K562 (cell line): ENCODE measurements at regions not wholly inside any gene's neighbourhood (a gene's known extent, or its start where the extent isn't known, plus 50 kb on each side); places are given as distances from the start of the nearest gene placed in this dataset.

Source experiments
- ATAC-seq: fragments of 200-7000 bp; cut with Tn5 transposase; 3 replicates; pipeline ENCODE4 v1.9.1; 2020; ENCODE audit warnings: moderate library complexity
- BruUV-seq: library from RNA; stranded (reverse); fragments of 400-500 nt; replicated peaks from 2 replicates; lab custom pipeline; 2021; lab: Mats Ljungman, UMichigan
- CTCF ChIA-PET: fragments of 300-600 bp; formaldehyde crosslinking; extraction: SDS; loops from one replicate; lab custom pipeline; 2021; ENCODE audit warnings: low intra/inter-chr PET ratio; lab: Yijun Ruan, JAX
- POLR2A ChIA-PET: fragments of 300-600, 350-650 bp; sonication (Branson Sonifier 250); formaldehyde crosslinking; extraction: SDS; loops from one replicate; lab custom pipeline; 2021; ENCODE audit warnings: antibody characterized with exemption, inconsistent platforms; lab: Yijun Ruan, JAX
- DNase-seq, 4 experiments: peaks; one replicate each; pipeline versions ENCODE4 v3.0.0 to v3.0.0-alpha.2; 2011 to 2018; ENCODE audit warnings: low spot score in 3 of 4, mixed read lengths in 3 of 4; ENCODE audit errors: extremely low read depth in 1 of 4
- FAIRE-seq: peaks from 2 replicates; lab custom pipeline; 2011; peaks lifted over from hg19 to GRCh38; lab: Jason Lieb, UNC
- H2AFZ ChIP-seq: 2 replicates; pipeline ENCODE4 v1.6.0; 2011; ENCODE audit warnings: low read depth, low read length, control low read depth, inconsistent platforms
- H3K27ac ChIP-seq: fragments of 200-600 bp; 3 replicates; pipeline ENCODE4 v1.8.0; 2011; ENCODE audit warnings: low read depth, mild to moderate bottlenecking, control low read depth, inconsistent platforms, low read length, moderate library complexity, mixed read lengths; ENCODE audit errors: extremely low read depth
- H3K27me3 ChIP-seq, 2 experiments: fragments of 300-600 bp in 1 of 2; 2 replicates in 1 of 2; 3 replicates in 1 of 2; pipeline versions ENCODE4 v1.6.0 to v1.8.0; 2011; ENCODE audit warnings: inconsistent platforms in 2 of 2, low read length in 2 of 2, mild to moderate bottlenecking in 1 of 2, mixed read lengths in 1 of 2, moderate library complexity in 1 of 2; ENCODE audit not compliant: control insufficient read depth in 2 of 2, insufficient read depth in 2 of 2
- H3K36me3 ChIP-seq: fragments of 300-600 bp; 3 replicates; pipeline ENCODE4 v1.8.0; 2011; ENCODE audit warnings: mild to moderate bottlenecking, low read length, inconsistent platforms; ENCODE audit not compliant: control insufficient read depth, insufficient read depth
- H3K4me1 ChIP-seq, 2 experiments: fragments of 200-600 bp in 1 of 2; replicated peaks in 1 of 2; 2 replicates in 1 of 2; 3 replicates in 1 of 2; pipeline versions ENCODE4 v1.5.1 to v1.8.0; 2011; ENCODE audit warnings: inconsistent platforms in 2 of 2, low read length in 2 of 2, mild to moderate bottlenecking in 1 of 2, mixed read lengths in 1 of 2, moderate library complexity in 1 of 2; ENCODE audit not compliant: control insufficient read depth in 2 of 2, insufficient read depth in 2 of 2
- H3K4me2 ChIP-seq: 2 replicates; pipeline ENCODE4 v1.6.1; 2011; ENCODE audit warnings: low read length, control low read depth, inconsistent platforms, mixed read lengths; ENCODE audit not compliant: insufficient read depth
- H3K4me3 ChIP-seq: fragments of 200-600 bp; sonication (generic), shearing (Covaris generic); 2 replicates; pipeline ENCODE4 v1.5.1; 2016; ENCODE audit warnings: control low read depth, inconsistent platforms
- H3K79me2 ChIP-seq: fragments of 200-600 bp; 3 replicates; pipeline ENCODE4 v1.8.0; 2011; ENCODE audit warnings: low read length, inconsistent platforms; ENCODE audit not compliant: control insufficient read depth, insufficient read depth
- H3K9ac ChIP-seq, 2 experiments: 2 replicates each; pipeline versions ENCODE4 v1.6.0 to v1.6.1; 2011; ENCODE audit warnings: low read depth in 2 of 2, low read length in 2 of 2, control low read depth in 1 of 2, inconsistent platforms in 1 of 2, mild to moderate bottlenecking in 1 of 2, mixed read lengths in 1 of 2; ENCODE audit not compliant: insufficient read depth in 1 of 2
- H3K9me1 ChIP-seq: one replicate; pipeline ENCODE4 v1.6.0; 2011; ENCODE audit warnings: inconsistent platforms, mild to moderate bottlenecking, low read length, moderate library complexity; ENCODE audit not compliant: control insufficient read depth, insufficient read depth
- H3K9me3 ChIP-seq: replicated peaks from 2 replicates; pipeline ENCODE4 v1.5.1; 2011; ENCODE audit warnings: low read depth, low read length, inconsistent platforms; ENCODE audit not compliant: control insufficient read depth, insufficient read depth
- H4K20me1 ChIP-seq: replicated peaks from 2 replicates; pipeline ENCODE4 v1.6.1; 2011; ENCODE audit warnings: low read length, inconsistent platforms, mixed read lengths; ENCODE audit not compliant: control insufficient read depth, insufficient read depth
- CREB3L1 ChIP-seq: fragments of 450-650 bp; IDR thresholded peaks from 2 replicates; pipeline ENCODE4 v1.6.1; 2014; ENCODE audit warnings: low read depth, mild to moderate bottlenecking, moderate library complexity, borderline replicate concordance
- MAFK ChIP-seq: IDR thresholded peaks from 2 replicates; pipeline ENCODE4 v1.6.1; 2011; ENCODE audit warnings: low read length, improper control_type of control experiment
- MAX ChIP-seq: sonication (generic); formaldehyde crosslinking; IDR thresholded peaks from 2 replicates; pipeline ENCODE4 v1.9.0; 2022; ENCODE audit warnings: mild to moderate bottlenecking, missing genetic modification reagents
- RERE ChIP-seq: sonication (generic); formaldehyde crosslinking; IDR thresholded peaks from 2 replicates; pipeline ENCODE4 v1.8.0; 2023; ENCODE audit warnings: missing genetic modification reagents, mild to moderate bottlenecking, borderline replicate concordance
- SNRNP70 ChIP-seq: fragments of 200-400 bp; formaldehyde crosslinking; optimal IDR thresholded peaks from 2 replicates; pipeline ENCODE3; 2017; ENCODE audit warnings: low read depth, low read length
- TAF7 ChIP-seq: fragments of 450-650 bp; IDR thresholded peaks from 2 replicates; pipeline ENCODE4 v1.6.1; 2016; ENCODE audit warnings: missing genetic modification characterization, missing compliant biosample characterization
- ZNF174 ChIP-seq: fragments of 250-450 bp; sonication (Bioruptor Pico); IDR thresholded peaks from 2 replicates; pipeline ENCODE4 v1.4.0; 2020; ENCODE audit warnings: mild to moderate bottlenecking
- ZNF586 ChIP-seq: fragments of 450-650 bp; formaldehyde crosslinking; conservative IDR thresholded peaks from 2 replicates; pipeline ENCODE4 v1.4.0; 2020; ENCODE audit warnings: mild to moderate bottlenecking, moderate library complexity
- WGBS: fragments of 100-300 bp; shearing (Covaris generic); methylation state at CpG from one replicate; pipeline ENCODE4 v1.1.6; 2016; ENCODE audit warnings: low coverage, mixed read lengths; ENCODE audit not compliant: insufficient coverage; ENCODE audit errors: missing lambda C conversion rate; 5-methylcytosine and 5-hydroxymethylcytosine counted together
- in situ Hi-C: fragments of 300-500 bp; cut with MboI; formaldehyde crosslinking; loops from 4 replicates; pipeline ENCODE4 v1.15.0; 2018; ENCODE audit warnings: inconsistent platforms, mixed read lengths
- intact Hi-C: fragments of 100-400 bp; cut with micrococcal nuclease; formaldehyde crosslinking; loops from 2 replicates; pipeline ENCODE4 v1.14.2; 2022

DNA sequence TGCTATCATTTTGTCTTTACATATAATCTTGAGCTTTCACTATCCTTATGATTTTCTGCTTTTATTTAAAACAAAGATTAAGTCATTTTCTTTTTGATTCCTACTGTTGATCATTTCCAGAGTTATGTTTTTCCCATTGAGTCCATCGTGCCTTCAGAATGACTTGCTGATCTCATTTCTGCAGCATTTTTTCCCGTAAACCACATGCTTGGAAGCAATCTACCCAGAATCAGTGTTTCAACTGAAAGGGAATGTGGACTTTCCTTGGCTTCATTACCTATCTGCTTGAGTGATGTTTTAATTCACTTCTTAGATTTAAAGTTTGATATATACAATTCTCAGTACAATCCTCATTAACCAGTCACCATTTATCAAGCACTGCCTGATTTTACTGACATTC is 192.4 kb upstream of the FSTL5 start:
- no peak for DNase-seq
- BruUV-seq = no TSS peak
- no peaks in the 10 kb centered on the region for H3K79me2 ChIP-seq
- TF ChIP-seq ZNF174 (CRISPR knock-in tag) (no peak), TAF7 (no peak), CREB3L1 (no peak), MAX (CRISPR knock-in tag) (no peak)
- TF ChIP-seq, all 486 proteins: peak for 0
- Histone ChIP-seq H3K9me1 (no peaks in the 10 kb centered on the region), H3K27ac (no peak overlapping the region), H3K9ac (no peak overlapping the region), H3K27me3 (no peaks in the 10 kb centered on the region), H2AFZ (no peak overlapping the region), H3K4me3 (no peak overlapping the region), H3K4me2 (no peak overlapping the region), H3K9me3 (no peaks in the 10 kb centered on the region), H3K4me1 (no peaks in the 10 kb centered on the region), H3K36me3 (no peaks in the 10 kb centered on the region), H4K20me1 (no peaks in the 10 kb centered on the region)
- ATAC-seq (no peak), FAIRE-seq (no peak)
- ChIA-PET POLR2A (no interaction called here), CTCF (no interaction called here)
- 12% methylated on average over 2 of the region's 2 CpGs for WGBS
- intact Hi-C loops = no loop called here
- in situ Hi-C loops = no loop called here

- ATAC-seq = no peak
- CTCF ChIA-PET = no interaction called here
- intact Hi-C loops = no loop called here
- TF ChIP-seq SNRNP70 (no peak), ZNF174 (CRISPR knock-in tag) (no peak), ZNF586 (CRISPR knock-in tag) (no peak), MAFK (no peak), RERE (no peak)
These were observed 188.8 kb upstream of the FSTL5 start for GRCh38 chr4:162352580-162353107.

More at GRCh38 chr4:162352580-162353107, 188.8 kb upstream of the FSTL5 start:
- H3K27me3 ChIP-seq = no peaks in the 10 kb centered on the region
- H3K36me3 ChIP-seq = no peaks in the 10 kb centered on the region
- no peak overlapping the region for H3K9ac ChIP-seq
- H2AFZ ChIP-seq = no peak overlapping the region
- BruUV-seq = no TSS peak
- no peak overlapping the region for H3K4me3 ChIP-seq
- H3K4me2 ChIP-seq = no peak overlapping the region
- WGBS = no CpG with 5 or more reads among the region's 1 CpG
- H4K20me1 ChIP-seq = no peaks in the 10 kb centered on the region
- in situ Hi-C loops = no loop called here
- H3K79me2 ChIP-seq = no peaks in the 10 kb centered on the region
- H3K9me3 ChIP-seq = no peaks in the 10 kb centered on the region
- no peak overlapping the region for H3K27ac ChIP-seq
- POLR2A ChIA-PET = no interaction called here
- no peaks in the 10 kb centered on the region for H3K9me1 ChIP-seq
- no peaks in the 10 kb centered on the region for H3K4me1 ChIP-seq
- FAIRE-seq (no peak), DNase-seq (no peak)
